A673 (cell line): ENCODE measurements at regions not wholly inside any gene's neighbourhood (a gene's known extent, or its start where the extent isn't known, plus 50 kb on each side); places are given as distances from the start of the nearest gene placed in this dataset.

Source experiments
- CTCF ChIP-seq: fragments of 300-800, 200-600 bp; sonication (generic); conservative IDR thresholded peaks from 2 replicates; pipeline ENCODE4 v1.5.1; 2017; ENCODE audit warnings: low read depth, mild to moderate bottlenecking, antibody characterized with exemption, low read length, moderate library complexity, mixed read lengths
- EZH2 ChIP-seq: fragments of 200-600 bp; sonication (generic); IDR thresholded peaks from 2 replicates; pipeline ENCODE4 v1.6.1; 2017; ENCODE audit warnings: borderline replicate concordance, low read depth, mild to moderate bottlenecking, mixed read lengths, antibody characterized with exemption, low read length; ENCODE audit not compliant: poor library complexity, severe bottlenecking

- no peak for TF ChIP-seq CTCF
- TF ChIP-seq EZH2 = no peak
Measured at GRCh38 chr9:100730086-100730485, 152.2 kb downstream of the CAVIN4 start.
